Caco-2 (cell line): ENCODE measurements at regions not wholly inside any gene's neighbourhood (a gene's known extent, or its start where the extent isn't known, plus 50 kb on each side); places are given as distances from the start of the nearest gene placed in this dataset.

Experiments used
- BruUV-seq: library from RNA; stranded (reverse); fragments of 400-500 nt; replicated peaks from 2 replicates; lab custom pipeline; 2021; lab: Mats Ljungman, UMichigan
- CTCF ChIA-PET: fragments of 300-600 bp; sonication (Branson Sonifier 250); formaldehyde crosslinking; loops from one replicate; lab custom pipeline; 2022; ENCODE audit warnings: antibody characterized with exemption; lab: Charles Lee
- POLR2A ChIA-PET: fragments of 300-600 bp; sonication (Branson Sonifier 250); formaldehyde crosslinking; loops from one replicate; lab custom pipeline; 2022; ENCODE audit warnings: antibody characterized with exemption; lab: Charles Lee
- DNase-seq, 2 experiments: peaks; one replicate each; pipeline versions ENCODE4 v3.0.0 to v3.0.0-alpha.2; 2020 to 2022
- H3K27me3 ChIP-seq: replicated peaks from 2 replicates; pipeline ENCODE4 v1.6.0; 2011; ENCODE audit warnings: low read length; ENCODE audit not compliant: control insufficient read depth, insufficient read depth
- H3K36me3 ChIP-seq: 2 replicates; pipeline ENCODE4 v1.5.1; 2011; ENCODE audit warnings: low read length; ENCODE audit not compliant: control insufficient read depth, insufficient read depth
- H3K4me1 ChIP-seq: fragments of 250-450 bp; sonication (Bioruptor Pico); 2 replicates; pipeline ENCODE4 v1.5.1; 2020; ENCODE audit warnings: mild to moderate bottlenecking
- H3K4me3 ChIP-seq: 2 replicates; pipeline ENCODE4 v1.5.1; 2011; ENCODE audit warnings: low read depth, mild to moderate bottlenecking, control low read depth, low read length
- H3K9me3 ChIP-seq: fragments of 250-450 bp; sonication (Bioruptor Pico); 2 replicates; pipeline ENCODE4 v1.5.1; 2020; ENCODE audit warnings: mild to moderate bottlenecking, moderate library complexity
- H3K27ac Mint-ChIP-seq: one replicate; pipeline ENCODE4 v1.8.0; 2022; ENCODE audit warnings: mixed read lengths; ENCODE audit not compliant: unreplicated experiment
- H3K27me3 Mint-ChIP-seq: one replicate; pipeline ENCODE4 v1.8.0; 2022; ENCODE audit warnings: mixed read lengths; ENCODE audit not compliant: insufficient read depth, unreplicated experiment
- H3K36me3 Mint-ChIP-seq: one replicate; pipeline ENCODE4 v1.8.0; 2022; ENCODE audit warnings: mild to moderate bottlenecking, mixed read lengths; ENCODE audit not compliant: insufficient read depth, unreplicated experiment
- H3K4me1 Mint-ChIP-seq: one replicate; pipeline ENCODE4 v1.8.0; 2022; ENCODE audit warnings: low read depth, mixed read lengths; ENCODE audit not compliant: unreplicated experiment
- H3K4me3 Mint-ChIP-seq: one replicate; pipeline ENCODE4 v1.8.0; 2022; ENCODE audit warnings: mild to moderate bottlenecking, moderate library complexity, mixed read lengths; ENCODE audit not compliant: unreplicated experiment
- H3K9me3 Mint-ChIP-seq: one replicate; pipeline ENCODE4 v1.8.0; 2022; ENCODE audit warnings: mixed read lengths; ENCODE audit not compliant: unreplicated experiment
- CTCF ChIP-seq, 2 experiments: fragments of 200-600 bp in 1 of 2; IDR thresholded peaks; 1 replicate in 1 of 2; 2 replicates in 1 of 2; pipeline versions ENCODE4 v1.5.1 to v1.8.0; 2011 to 2022; ENCODE audit warnings: antibody characterized with exemption in 1 of 2, control low read depth in 1 of 2, inconsistent platforms in 1 of 2, low read depth in 1 of 2, low read length in 1 of 2, mild to moderate bottlenecking in 1 of 2, moderate library complexity in 1 of 2; ENCODE audit not compliant: insufficient read depth in 1 of 2, severe bottlenecking in 1 of 2, unreplicated experiment in 1 of 2
- intact Hi-C: fragments of 100-400 bp; cut with micrococcal nuclease; formaldehyde crosslinking; loops from one replicate; pipeline ENCODE4 v1.10.0; 2022; ENCODE audit not compliant: unreplicated experiment

GRCh38 chr5:1939256-1939655, 56.5 kb upstream of the IRX4 start:
- no peak overlapping the region for H3K4me3 Mint-ChIP-seq
- BruUV-seq: no TSS peak
- no peaks in the 10 kb centered on the region for H3K36me3 Mint-ChIP-seq
- Histone ChIP-seq H3K4me3 (no peak overlapping the region), H3K27me3 (no peaks in the 10 kb centered on the region), H3K9me3 (no peaks in the 10 kb centered on the region), H3K36me3 (no peaks in the 10 kb centered on the region), H3K4me1 (peaks cover 5% of the 10 kb centered on the region)
- POLR2A ChIA-PET: no interaction called here
- CTCF ChIA-PET: no interaction called here
- H3K9me3 Mint-ChIP-seq: no peaks in the 10 kb centered on the region
- no peak for DNase-seq
- H3K4me1 Mint-ChIP-seq: peaks cover 9% of the 10 kb centered on the region
- H3K27ac Mint-ChIP-seq: no peak overlapping the region
- intact Hi-C loops: no loop called here
- H3K27me3 Mint-ChIP-seq: peaks cover 4% of the 10 kb centered on the region
- no peak for TF ChIP-seq CTCF (IDR thresholded peaks at IDR 0.05; ENCODE audit: insufficient read depth in 1 of 2, low read depth in 1 of 2, low read length in 1 of 2, severe bottlenecking in 1 of 2, unreplicated experiment in 1 of 2)

DNA sequence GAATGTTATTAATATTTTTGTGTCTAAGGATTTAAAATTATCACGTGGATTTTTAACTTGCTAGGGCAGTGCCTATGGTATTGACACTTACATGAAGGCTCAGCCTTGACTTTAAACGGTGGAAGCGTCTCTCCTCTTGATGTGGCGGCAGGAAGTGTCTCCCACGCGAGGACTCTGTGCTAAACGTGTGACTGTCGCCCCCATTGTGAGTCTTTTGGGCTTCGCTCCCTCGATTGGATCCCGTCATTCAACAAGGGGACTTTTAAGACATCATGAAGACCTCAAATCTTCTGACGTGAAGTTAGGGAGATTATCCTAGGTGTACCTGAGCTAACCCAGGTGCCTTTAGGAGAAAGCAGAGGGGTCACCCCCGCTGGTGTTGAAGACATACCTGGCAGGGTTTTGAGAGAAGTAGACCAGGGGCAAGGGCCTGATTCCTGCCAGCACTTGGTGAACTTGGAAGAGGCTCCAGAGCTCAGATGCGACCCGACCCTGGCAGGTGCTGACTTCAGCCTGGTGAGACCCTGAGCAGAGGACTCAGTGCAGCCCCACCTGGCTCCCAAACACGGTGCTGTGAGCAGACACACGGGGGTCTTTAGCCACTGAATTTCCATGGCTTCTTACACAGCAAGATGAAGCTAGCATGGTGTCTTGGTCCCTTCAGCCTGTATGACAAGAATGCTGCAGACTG, 55.7 kb upstream of the IRX4 start:
- no peaks in the 10 kb centered on the region for H3K36me3 Mint-ChIP-seq
- H3K4me1 Mint-ChIP-seq: peaks cover 9% of the 10 kb centered on the region
- Histone ChIP-seq H3K36me3 (no peaks in the 10 kb centered on the region), H3K9me3 (no peaks in the 10 kb centered on the region), H3K4me3 (no peak overlapping the region), H3K4me1 (peaks cover 5% of the 10 kb centered on the region), H3K27me3 (no peaks in the 10 kb centered on the region)
- no peak overlapping the region for H3K27ac Mint-ChIP-seq
- no peaks in the 10 kb centered on the region for H3K9me3 Mint-ChIP-seq
- POLR2A ChIA-PET: no interaction called here
- CTCF ChIA-PET: no interaction called here
- intact Hi-C loops: no loop called here
- no TSS peak for BruUV-seq
- H3K27me3 Mint-ChIP-seq: no peaks in the 10 kb centered on the region
- no peak for TF ChIP-seq CTCF (IDR thresholded peaks at IDR 0.05; ENCODE audit: insufficient read depth in 1 of 2, low read depth in 1 of 2, low read length in 1 of 2, severe bottlenecking in 1 of 2, unreplicated experiment in 1 of 2)
- H3K4me3 Mint-ChIP-seq: no peak overlapping the region
- DNase-seq: no peak

- POLR2A ChIA-PET: no interaction called here
Observed at GRCh38 chr5:1937590-1937989, 54.9 kb upstream of the IRX4 start.

More at GRCh38 chr5:1937590-1937989, 54.9 kb upstream of the IRX4 start:
- Mint-ChIP-seq H3K27me3 (no peaks in the 10 kb centered on the region), H3K9me3 (no peaks in the 10 kb centered on the region), H3K4me3 (no peak overlapping the region), H3K36me3 (no peaks in the 10 kb centered on the region), H3K27ac (no peak overlapping the region), H3K4me1 (peaks cover 9% of the 10 kb centered on the region)
- TF ChIP-seq CTCF (IDR thresholded peaks at IDR 0.05; ENCODE audit: insufficient read depth in 1 of 2, low read depth in 1 of 2, low read length in 1 of 2, severe bottlenecking in 1 of 2, unreplicated experiment in 1 of 2): no peak
- Histone ChIP-seq H3K4me3 (no peak overlapping the region), H3K27me3 (no peaks in the 10 kb centered on the region), H3K4me1 (peaks cover 5% of the 10 kb centered on the region), H3K9me3 (no peaks in the 10 kb centered on the region), H3K36me3 (no peaks in the 10 kb centered on the region)
- intact Hi-C loops: no loop called here
- no peak for DNase-seq
- CTCF ChIA-PET: no interaction called here
- no TSS peak for BruUV-seq
